HG03103 (cell line): ENCODE measurements at regions not wholly inside any gene's neighbourhood (a gene's known extent, or its start where the extent isn't known, plus 50 kb on each side); places are given as distances from the start of the nearest gene placed in this dataset.
A peak's percentile ranks its signal among the peaks of the same experiment; 100 is the strongest.
"Not testable (repeated sequence)": the region's sequence is repeated elsewhere in the genome, so short reads cannot be mapped to it uniquely, and the experiment has no call there.

Experiments used
- ATAC-seq: cut with Tn5 transposase; IDR thresholded peaks from one replicate; pipeline ENCODE4 v1.9.1; 2021; ENCODE audit warnings: low read depth; ENCODE audit not compliant: unreplicated experiment

- no peak for ATAC-seq
Measured at GRCh38 chr7:119890631-119891030, 382.3 kb upstream of the KCND2 start.

GRCh38 chr7:119895320-119895719, 377.7 kb upstream of the KCND2 start:
- ATAC-seq, result no peak

GRCh38 chr7:119896386-119896785, 376.6 kb upstream of the KCND2 start:
- no peak for ATAC-seq

GRCh38 chr7:119900996-119901672, 371.8 kb upstream of the KCND2 start:
- ATAC-seq, result no peak

- ATAC-seq, result no peak
Measured at GRCh38 chr7:119903085-119903484, 369.9 kb upstream of the KCND2 start.

- no peak for ATAC-seq
Measured at GRCh38 chr7:119905495-119905894, 367.5 kb upstream of the KCND2 start.

- no peak for ATAC-seq
Measured at GRCh38 chr7:119908948-119909347, 364.0 kb upstream of the KCND2 start.

- ATAC-seq, result not testable (repeated sequence)
Measured at GRCh38 chr7:119914119-119914518, 358.9 kb upstream of the KCND2 start.

GRCh38 chr7:119916501-119916900, 356.5 kb upstream of the KCND2 start:
- ATAC-seq, result no peak

GRCh38 chr7:119918185-119918584, 354.8 kb upstream of the KCND2 start:
- ATAC-seq, result no peak

GRCh38 chr7:119919986-119920385, 353.0 kb upstream of the KCND2 start:
- no peak for ATAC-seq

GRCh38 chr7:119925581-119926289, 347.2 kb upstream of the KCND2 start:
- ATAC-seq, result no peak

GRCh38 chr7:119929891-119930290, 343.1 kb upstream of the KCND2 start:
- ATAC-seq, result no peak

- no peak for ATAC-seq
Measured at GRCh38 chr7:119931230-119931824, 341.6 kb upstream of the KCND2 start.

GRCh38 chr7:119935418-119936025, 337.5 kb upstream of the KCND2 start:
- peak; percentile 74 for ATAC-seq

- ATAC-seq, result no peak
Measured at GRCh38 chr7:119936836-119937235, 336.1 kb upstream of the KCND2 start.

GRCh38 chr7:119937745-119938144, 335.2 kb upstream of the KCND2 start:
- no peak for ATAC-seq

GRCh38 chr7:119943942-119944600, 328.9 kb upstream of the KCND2 start:
- ATAC-seq, result no peak

- no peak for ATAC-seq
Measured at GRCh38 chr7:119944601-119944972, 328.4 kb upstream of the KCND2 start.

- ATAC-seq, result no peak
Measured at GRCh38 chr7:119945822-119946221, 327.2 kb upstream of the KCND2 start.

- ATAC-seq, result no peak
Measured at GRCh38 chr7:119949053-119949452, 323.9 kb upstream of the KCND2 start.
